ENCODE measurements at regions not wholly inside any gene's neighbourhood (a gene's known extent, or its start where the extent isn't known, plus 50 kb on each side); places are given as distances from the start of the nearest gene placed in this dataset.
"Not testable (repeated sequence)": the region's sequence is repeated elsewhere in the genome, so short reads cannot be mapped to it uniquely, and the experiment has no call there.

DNA sequence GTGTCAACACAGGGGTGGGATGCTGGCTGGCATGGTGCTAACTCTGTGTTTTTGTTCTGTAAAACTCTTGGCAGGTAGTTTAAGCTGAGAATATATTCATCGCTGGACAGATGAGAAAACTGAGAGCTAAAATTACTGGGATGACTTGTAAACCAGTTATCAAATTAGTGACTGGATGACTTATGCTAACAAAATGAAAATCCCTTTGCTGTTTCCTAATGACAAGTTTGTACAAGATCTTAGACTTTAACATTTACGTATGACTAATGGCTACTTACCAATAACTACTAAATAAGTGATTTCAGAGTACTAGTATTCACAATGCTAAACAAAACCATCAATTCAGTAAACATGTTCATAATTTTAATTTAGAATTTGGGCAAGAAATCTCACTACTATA, 854.8 kb upstream of the ARRDC3 start:
- Histone ChIP-seq H3K9me3 (ENCODE audit: control insufficient read depth, insufficient read depth, low read length) (no peaks in the 10 kb centered on the region), H3K36me3 (ENCODE audit: control insufficient read depth, insufficient read depth, low read length) (no peaks in the 10 kb centered on the region), H3K27me3 (ENCODE audit: control insufficient read depth, insufficient read depth, low read length) (no peaks in the 10 kb centered on the region), H3K4me3 (ENCODE audit: low read length) (no peak overlapping the region), H3K27ac (ENCODE audit: low read length) (no peak overlapping the region), H3K4me1 (ENCODE audit: control insufficient read depth, insufficient read depth, low read length) (no peaks in the 10 kb centered on the region)
- H3K4me1 Mint-ChIP-seq: no peaks in the 10 kb centered on the region
- H3K4me3 Mint-ChIP-seq: no peak overlapping the region
- ATAC-seq (no peak), DNase-seq (no peak)
- H3K9me3 Mint-ChIP-seq: peaks cover 10 to 21% of the 10 kb centered on the region in 2 donors
- H3K27ac Mint-ChIP-seq: no peak overlapping the region
- peaks cover 7% of the 10 kb centered on the region for H3K36me3 Mint-ChIP-seq
- TF ChIP-seq CTCF (IDR thresholded peaks at IDR 0.05): no peak
- no peaks in the 10 kb centered on the region for H3K27me3 Mint-ChIP-seq (ENCODE audit: low read depth in 2 of 2)
- intact Hi-C loops (cut with micrococcal nuclease): no loop called here
- 100% methylated on average over 1 of the region's 2 CpGs for WGBS (ENCODE audit: insufficient coverage)

DNA sequence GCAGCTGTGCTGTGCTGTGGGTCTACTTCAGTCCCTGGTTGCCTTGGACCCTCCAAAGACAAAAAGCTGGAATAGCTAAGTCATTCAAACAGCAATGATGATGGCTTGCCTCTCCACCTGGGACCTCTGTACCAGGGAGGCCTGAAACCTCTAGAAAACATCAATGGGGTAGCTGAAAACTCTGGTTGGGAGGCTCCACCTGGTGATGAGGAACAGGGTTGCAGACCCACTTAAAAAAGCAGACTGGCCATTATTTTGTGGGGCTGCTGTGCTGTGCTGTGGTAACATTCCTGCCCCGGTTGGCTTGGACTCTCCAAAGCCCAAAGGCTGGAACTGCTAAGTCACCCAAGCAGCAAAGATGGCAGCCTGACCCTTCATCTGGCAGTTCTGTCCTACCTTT, 839.3 kb upstream of the ARRDC3 start:
- no peaks in the 10 kb centered on the region for H3K4me1 Mint-ChIP-seq
- WGBS (ENCODE audit: insufficient coverage): 72% methylated on average over 1 of the region's 1 CpG
- no peak for ATAC-seq
- H3K36me3 ChIP-seq (ENCODE audit: control insufficient read depth, insufficient read depth, low read length): no peaks in the 10 kb centered on the region
- H3K9me3 Mint-ChIP-seq: peaks cover 13 to 23% of the 10 kb centered on the region in 2 donors
- H3K27ac Mint-ChIP-seq: no peak overlapping the region
- no peak for DNase-seq
- H3K27me3 Mint-ChIP-seq (ENCODE audit: low read depth in 2 of 2): no peaks in the 10 kb centered on the region
- H3K27me3 ChIP-seq (ENCODE audit: control insufficient read depth, insufficient read depth, low read length): no peaks in the 10 kb centered on the region
- H3K27ac ChIP-seq (ENCODE audit: low read length): no peak overlapping the region
- H3K36me3 Mint-ChIP-seq: no peaks in the 10 kb centered on the region
- peaks cover 10% of the 10 kb centered on the region for H3K9me3 ChIP-seq (ENCODE audit: control insufficient read depth, insufficient read depth, low read length)
- H3K4me3 Mint-ChIP-seq: no peak overlapping the region
- TF ChIP-seq CTCF (IDR thresholded peaks at IDR 0.05): no peak
- no peaks in the 10 kb centered on the region for H3K4me1 ChIP-seq (ENCODE audit: control insufficient read depth, insufficient read depth, low read length)
- intact Hi-C loops (cut with micrococcal nuclease): no loop called here
- H3K4me3 ChIP-seq (ENCODE audit: low read length): no peak overlapping the region

GRCh38 chr5:92216852-92217251, 833.7 kb upstream of the ARRDC3 start:
- H3K27me3 ChIP-seq (ENCODE audit: control insufficient read depth, insufficient read depth, low read length); ATAC-seq; H3K36me3 ChIP-seq (ENCODE audit: control insufficient read depth, insufficient read depth, low read length); H3K4me1 Mint-ChIP-seq; H3K4me1 ChIP-seq (ENCODE audit: control insufficient read depth, insufficient read depth, low read length); H3K9me3 ChIP-seq (ENCODE audit: control insufficient read depth, insufficient read depth, low read length); intact Hi-C loops (cut with micrococcal nuclease); H3K27ac ChIP-seq (ENCODE audit: low read length); H3K27me3 Mint-ChIP-seq (ENCODE audit: low read depth in 2 of 2); DNase-seq; H3K4me3 Mint-ChIP-seq; H3K27ac Mint-ChIP-seq; H3K36me3 Mint-ChIP-seq; H3K4me3 ChIP-seq (ENCODE audit: low read length): not testable (repeated sequence)
- H3K9me3 Mint-ChIP-seq: peaks cover 16 to 18% of the 10 kb centered on the region in 2 donors
- WGBS (ENCODE audit: insufficient coverage): 58% methylated on average over 1 of the region's 2 CpGs

DNA sequence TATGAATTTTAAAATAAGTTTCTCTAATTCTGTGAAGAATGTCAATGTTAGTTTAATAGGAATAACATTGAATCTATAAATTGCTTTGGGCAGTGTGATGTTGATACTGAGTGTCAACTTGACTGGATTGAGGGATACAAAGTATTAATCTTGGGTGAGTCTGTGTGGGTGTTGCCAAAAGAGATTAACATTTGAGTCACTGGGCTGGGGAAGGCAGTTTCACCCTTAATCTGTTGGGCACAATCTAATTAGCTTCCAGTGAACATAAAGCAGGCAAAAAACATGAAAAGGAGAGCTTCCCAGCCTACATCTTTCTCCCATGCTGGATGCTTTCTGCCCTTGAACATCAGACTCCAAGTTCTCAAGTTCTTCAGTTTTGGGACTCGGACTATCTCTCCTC, 832.0 kb upstream of the ARRDC3 start:
- Histone ChIP-seq H3K4me3 (ENCODE audit: low read length) (no peak overlapping the region), H3K27me3 (ENCODE audit: control insufficient read depth, insufficient read depth, low read length) (no peaks in the 10 kb centered on the region), H3K4me1 (ENCODE audit: control insufficient read depth, insufficient read depth, low read length) (no peaks in the 10 kb centered on the region), H3K9me3 (ENCODE audit: control insufficient read depth, insufficient read depth, low read length) (peaks cover 2% of the 10 kb centered on the region), H3K36me3 (ENCODE audit: control insufficient read depth, insufficient read depth, low read length) (no peaks in the 10 kb centered on the region), H3K27ac (ENCODE audit: low read length) (no peak overlapping the region)
- H3K4me3 Mint-ChIP-seq: no peak overlapping the region
- intact Hi-C loops (cut with micrococcal nuclease): no loop called here
- ATAC-seq (no peak), DNase-seq (no peak)
- no peak overlapping the region for H3K27ac Mint-ChIP-seq
- no peak for TF ChIP-seq CTCF (IDR thresholded peaks at IDR 0.05)
- 100% methylated on average over 1 of the region's 1 CpG for WGBS (ENCODE audit: insufficient coverage)
- peaks cover 14 to 18% of the 10 kb centered on the region in 2 donors for H3K9me3 Mint-ChIP-seq
- no peaks in the 10 kb centered on the region for H3K27me3 Mint-ChIP-seq (ENCODE audit: low read depth in 2 of 2)
- peaks cover 7% of the 10 kb centered on the region for H3K36me3 Mint-ChIP-seq
- H3K4me1 Mint-ChIP-seq: no peaks in the 10 kb centered on the region
